HG03439 (cell line): ENCODE measurements at regions not wholly inside any gene's neighbourhood (a gene's known extent, or its start where the extent isn't known, plus 50 kb on each side); places are given as distances from the start of the nearest gene placed in this dataset.

Experiments
- ATAC-seq: cut with Tn5 transposase; IDR thresholded peaks from one replicate; pipeline ENCODE4 v1.9.1; 2021; ENCODE audit warnings: mild to moderate bottlenecking, moderate library complexity; ENCODE audit not compliant: unreplicated experiment

GRCh38 chr17:77391668-77392375 lies 251.1 kb downstream of the SEC14L1 start:
- no peak for ATAC-seq

- ATAC-seq: no peak
These were observed 251.9 kb downstream of the SEC14L1 start for GRCh38 chr17:77392376-77393273.

- no peak for ATAC-seq
These were observed 252.5 kb downstream of the SEC14L1 start for GRCh38 chr17:77393274-77393600.

- no peak for ATAC-seq
These were observed 253.2 kb downstream of the SEC14L1 start for GRCh38 chr17:77393867-77394539.

GRCh38 chr17:77394540-77395295 lies 253.9 kb downstream of the SEC14L1 start:
- ATAC-seq: no peak

GRCh38 chr17:77395501-77396048 lies 254.8 kb downstream of the SEC14L1 start:
- ATAC-seq: no peak

GRCh38 chr17:77396610-77397009 lies 255.8 kb downstream of the SEC14L1 start:
- no peak for ATAC-seq

GRCh38 chr17:77398274-77398673 lies 257.5 kb downstream of the SEC14L1 start:
- no peak for ATAC-seq

- no peak for ATAC-seq
These were observed 258.7 kb downstream of the SEC14L1 start for GRCh38 chr17:77399319-77399957.

- ATAC-seq: no peak
These were observed 259.7 kb downstream of the SEC14L1 start for GRCh38 chr17:77400445-77400870.

GRCh38 chr17:77402159-77402731 lies 261.5 kb downstream of the SEC14L1 start:
- ATAC-seq: no peak

GRCh38 chr17:77403854-77404253 lies 263.1 kb downstream of the SEC14L1 start:
- ATAC-seq: no peak

- peak; percentile 61 for ATAC-seq
These were observed 264.2 kb downstream of the SEC14L1 start for GRCh38 chr17:77404812-77405581.

- no peak for ATAC-seq
These were observed 265.3 kb downstream of the SEC14L1 start for GRCh38 chr17:77405867-77406732.

GRCh38 chr17:77407321-77408277 lies 266.8 kb downstream of the SEC14L1 start:
- ATAC-seq: no peak

- ATAC-seq: no peak
These were observed 267.5 kb downstream of the SEC14L1 start for GRCh38 chr17:77408284-77408683.
